H1 (cell line): ENCODE measurements at regions not wholly inside any gene's neighbourhood (a gene's known extent, or its start where the extent isn't known, plus 50 kb on each side); places are given as distances from the start of the nearest gene placed in this dataset.

Experiments used
- CHD1 ChIP-seq: IDR thresholded peaks from 2 replicates; pipeline ENCODE4 v1.6.1; 2012; ENCODE audit warnings: low read depth, low read length, improper control_type of control experiment
- FOSL1 ChIP-seq: IDR thresholded peaks from 2 replicates; pipeline ENCODE4 v1.6.1; 2011; ENCODE audit warnings: mild to moderate bottlenecking, low read depth, low read length, moderate library complexity; ENCODE audit not compliant: insufficient read depth
- MAFK ChIP-seq: IDR thresholded peaks from 2 replicates; pipeline ENCODE4 v1.6.1; 2012; ENCODE audit warnings: low read depth, mild to moderate bottlenecking, improper control_type of control experiment, low read length
- RAD21 ChIP-seq, 2 experiments: IDR thresholded peaks in 1 of 2; conservative IDR thresholded peaks in 1 of 2; 2 replicates each; pipeline ENCODE4 v1.6.1; 2011; ENCODE audit warnings: low read depth in 2 of 2, low read length in 2 of 2, improper control_type of control experiment in 1 of 2, inconsistent platforms in 1 of 2, mild to moderate bottlenecking in 1 of 2, moderate library complexity in 1 of 2
- SP1 ChIP-seq: IDR thresholded peaks from 2 replicates; pipeline ENCODE4 v1.6.1; 2011; ENCODE audit warnings: low read depth, low read length

- no peak for TF ChIP-seq MAFK
- TF ChIP-seq RAD21 (IDR thresholded peaks at IDR 0.05 in 1 of 2, conservative IDR thresholded peaks at IDR 0.05 in 1 of 2; ENCODE audit: low read depth in 2 of 2, low read length in 2 of 2): no peak
- TF ChIP-seq FOSL1: no peak
- TF ChIP-seq CHD1: no peak
- TF ChIP-seq SP1: no peak
- TF ChIP-seq, all 59 proteins: peak for 0
Observed at GRCh38 chr20:50249447-50250388, 59.1 kb downstream of the CEBPB start (continued).
